Right atrium auricular region (tissue), 2 donors: ENCODE measurements at regions not wholly inside any gene's neighbourhood (a gene's known extent, or its start where the extent isn't known, plus 50 kb on each side); places are given as distances from the start of the nearest gene placed in this dataset.

Source experiments
- DNase-seq: peaks from one replicate; pipeline ENCODE4 v3.0.0-alpha.2; 2019; ENCODE audit warnings: low spot score
- H3K27ac ChIP-seq, 2 donors: fragments of 200-600 bp; sonication (generic); 1 replicate in 1 of 2; 2 replicates in 1 of 2; pipeline ENCODE4 v1.5.1; 2016 to 2019
- H3K27me3 ChIP-seq, 2 donors: fragments of 200-600 bp; sonication (generic); one replicate each; pipeline versions ENCODE4 v1.5.1 to v1.6.0; 2017 to 2019
- H3K36me3 ChIP-seq: fragments of 200-600 bp; sonication (generic); one replicate; pipeline ENCODE4 v1.5.1; 2016
- H3K4me1 ChIP-seq, 2 donors: fragments of 200-600 bp; sonication (generic); one replicate each; pipeline versions ENCODE4 v1.5.1 to v1.6.0; 2017 to 2019
- H3K4me3 ChIP-seq, 2 donors: fragments of 200-600 bp; sonication (generic); 1 replicate in 1 of 2; 2 replicates in 1 of 2; pipeline ENCODE4 v1.5.1; 2017 to 2019; ENCODE audit warnings: mild to moderate bottlenecking in 1 of 2, moderate library complexity in 1 of 2
- H3K9me3 ChIP-seq, 2 donors: fragments of 200-600 bp; sonication (generic); one replicate each; pipeline ENCODE4 v1.5.1; 2019
- CTCF ChIP-seq, 2 donors: fragments of 200-600 bp; sonication (generic); IDR thresholded peaks; one replicate each; pipeline ENCODE4 v1.5.1; 2019; ENCODE audit warnings: antibody characterized with exemption in 2 of 2

- no peaks in the 10 kb centered on the region for H3K9me3 ChIP-seq
- TF ChIP-seq CTCF (IDR thresholded peaks at IDR 0.05) = no peak
- no peaks in the 10 kb centered on the region for H3K27me3 ChIP-seq
- H3K4me3 ChIP-seq = no peak overlapping the region
- DNase-seq = no peak
- no peaks in the 10 kb centered on the region for H3K36me3 ChIP-seq
- no peaks in the 10 kb centered on the region for H3K4me1 ChIP-seq
- no peak overlapping the region for H3K27ac ChIP-seq
Measured at GRCh38 chr20:7415427-7415826, 524.8 kb downstream of the HAO1 start.

GRCh38 chr20:7416382-7416781 is 523.9 kb downstream of the HAO1 start:
- no peak for TF ChIP-seq CTCF (IDR thresholded peaks at IDR 0.05)
- Histone ChIP-seq H3K4me3 (no peak overlapping the region), H3K27ac (no peak overlapping the region), H3K9me3 (no peaks in the 10 kb centered on the region), H3K27me3 (no peaks in the 10 kb centered on the region), H3K36me3 (no peaks in the 10 kb centered on the region), H3K4me1 (no peaks in the 10 kb centered on the region)
- DNase-seq = no peak

GRCh38 chr20:7420345-7420744 is 519.9 kb downstream of the HAO1 start:
- DNase-seq = no peak
- H3K4me1 ChIP-seq = no peaks in the 10 kb centered on the region
- no peak overlapping the region for H3K4me3 ChIP-seq
- H3K27me3 ChIP-seq = no peaks in the 10 kb centered on the region
- no peak overlapping the region for H3K27ac ChIP-seq
- H3K36me3 ChIP-seq = no peaks in the 10 kb centered on the region
- no peak for TF ChIP-seq CTCF (IDR thresholded peaks at IDR 0.05)
- no peaks in the 10 kb centered on the region for H3K9me3 ChIP-seq

GRCh38 chr20:7426890-7427496 is 513.3 kb downstream of the HAO1 start:
- H3K27me3 ChIP-seq = no peaks in the 10 kb centered on the region
- TF ChIP-seq CTCF (IDR thresholded peaks at IDR 0.05) = no peak
- DNase-seq = no peak
- H3K9me3 ChIP-seq = no peaks in the 10 kb centered on the region
- no peaks in the 10 kb centered on the region for H3K36me3 ChIP-seq
- H3K27ac ChIP-seq = no peak overlapping the region
- no peak overlapping the region for H3K4me3 ChIP-seq
- no peaks in the 10 kb centered on the region for H3K4me1 ChIP-seq

- no peak for TF ChIP-seq CTCF (IDR thresholded peaks at IDR 0.05)
- H3K4me3 ChIP-seq = no peak overlapping the region
- H3K27ac ChIP-seq = no peak overlapping the region
- no peaks in the 10 kb centered on the region for H3K36me3 ChIP-seq
- no peak for DNase-seq
- H3K27me3 ChIP-seq = no peaks in the 10 kb centered on the region
- H3K4me1 ChIP-seq = no peaks in the 10 kb centered on the region
- H3K9me3 ChIP-seq = no peaks in the 10 kb centered on the region
Measured at GRCh38 chr20:7428946-7429345, 511.3 kb downstream of the HAO1 start.

GRCh38 chr20:7432612-7433011 is 507.6 kb downstream of the HAO1 start:
- Histone ChIP-seq H3K4me1 (no peaks in the 10 kb centered on the region), H3K4me3 (no peak overlapping the region), H3K36me3 (no peaks in the 10 kb centered on the region), H3K9me3 (no peaks in the 10 kb centered on the region), H3K27me3 (no peaks in the 10 kb centered on the region), H3K27ac (no peak overlapping the region)
- TF ChIP-seq CTCF (IDR thresholded peaks at IDR 0.05) = no peak
- no peak for DNase-seq
